SK-N-MC (cell line): ENCODE measurements at regions not wholly inside any gene's neighbourhood (a gene's known extent, or its start where the extent isn't known, plus 50 kb on each side); places are given as distances from the start of the nearest gene placed in this dataset.

ENCODE experiments used
- DNase-seq: peaks from one replicate; pipeline ENCODE4 v3.0.0-alpha.2; 2011; ENCODE audit warnings: low read depth, low spot score
- H3K27ac ChIP-seq: fragments of 200-600 bp; sonication (generic); 2 replicates; pipeline ENCODE4 v1.5.1; 2016; ENCODE audit warnings: mixed run types
- H3K36me3 ChIP-seq: fragments of 200-600 bp; sonication (generic); 2 replicates; pipeline ENCODE4 v1.6.1; 2017; ENCODE audit warnings: antibody characterized with exemption, low read length, mixed read lengths; ENCODE audit not compliant: insufficient read depth
- H3K4me3 ChIP-seq: fragments of 200-600 bp; sonication (generic); 2 replicates; pipeline ENCODE4 v1.5.1; 2016
- H3K9ac ChIP-seq: fragments of 200-600 bp; sonication (generic); 2 replicates; pipeline ENCODE4 v1.8.0; 2017; ENCODE audit warnings: mixed run types, mixed read lengths; ENCODE audit not compliant: insufficient read length
- H3K9me3 ChIP-seq: fragments of 200-600 bp; sonication (generic); 2 replicates; pipeline ENCODE4 v1.6.1; 2017; ENCODE audit warnings: low read depth, mild to moderate bottlenecking, antibody characterized with exemption, low read length, moderate library complexity, mixed read lengths
- EZH2 ChIP-seq: fragments of 200-600 bp; sonication (generic); IDR thresholded peaks from one replicate; pipeline ENCODE4 v1.6.1; 2017; ENCODE audit warnings: antibody characterized with exemption
- FOXP2 ChIP-seq: optimal IDR thresholded peaks from 2 replicates; pipeline ENCODE3; 2011; ENCODE audit warnings: mild to moderate bottlenecking, moderate library complexity; ENCODE audit not compliant: insufficient read depth; ENCODE audit errors: extremely low read length, control extremely low read depth
- POLR2AphosphoS5 ChIP-seq: IDR thresholded peaks from 2 replicates; pipeline ENCODE4 v1.6.1; 2012; ENCODE audit warnings: mild to moderate bottlenecking, low read depth, low read length, borderline replicate concordance

DNA sequence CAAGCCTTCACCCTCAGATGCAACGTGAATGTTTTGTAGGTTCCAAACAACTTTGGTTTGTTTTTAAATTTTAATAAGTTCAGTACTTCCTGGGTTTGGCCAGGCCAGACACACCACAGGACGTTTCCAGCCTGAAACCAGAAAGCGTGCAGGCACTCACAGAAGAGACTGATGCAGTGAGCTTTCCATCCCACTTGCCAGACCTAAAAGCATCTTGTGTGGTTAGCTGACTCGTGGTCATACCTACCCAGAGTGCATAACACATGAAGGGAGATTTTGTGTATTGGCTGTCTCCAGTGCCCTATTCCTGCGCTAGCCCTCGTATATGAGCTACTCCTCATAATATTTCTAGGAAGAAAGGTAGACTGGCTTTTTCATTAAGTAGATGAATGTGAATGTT lies 297.3 kb upstream of the FAR2 start:
- H3K9ac ChIP-seq: no peak overlapping the region
- DNase-seq: no peak
- no peak overlapping the region for H3K4me3 ChIP-seq

DNA sequence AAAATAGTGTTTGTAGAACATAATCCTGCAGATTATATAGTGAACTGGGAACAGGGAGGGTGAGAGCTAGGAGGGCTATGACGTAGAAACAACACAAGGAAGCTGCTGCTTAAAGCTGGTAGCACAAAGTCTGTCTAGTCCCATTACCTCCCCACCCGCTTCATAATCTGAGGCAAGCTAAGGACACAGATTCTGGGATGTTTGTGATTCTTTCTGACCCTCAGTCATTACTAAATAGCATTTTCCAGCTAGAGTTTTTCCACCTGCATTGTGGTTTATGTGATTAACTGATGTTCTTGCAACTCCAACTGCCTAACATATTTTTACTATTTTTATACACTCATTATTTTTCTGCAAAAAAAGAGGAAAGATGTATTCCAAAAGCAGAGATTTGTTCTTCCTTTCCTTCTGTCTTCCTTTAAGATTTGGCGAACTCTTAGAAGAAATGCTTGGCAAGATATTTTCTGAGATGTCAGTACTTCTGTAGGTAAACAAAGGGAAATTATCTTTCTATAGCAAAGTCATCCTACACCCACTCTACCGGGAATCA lies 293.2 kb upstream of the FAR2 start:
- TF ChIP-seq POLR2AphosphoS5 (no peak), EZH2 (no peak), FOXP2 (no peak)
- no peak for DNase-seq
- Histone ChIP-seq H3K9ac (no peak overlapping the region), H3K36me3 (no peaks in the 10 kb centered on the region), H3K27ac (no peak overlapping the region), H3K9me3 (no peaks in the 10 kb centered on the region), H3K4me3 (no peak overlapping the region)

More for the DNA sequence above, 297.3 kb upstream of the FAR2 start:
- Histone ChIP-seq H3K9me3 (no peaks in the 10 kb centered on the region), H3K36me3 (no peaks in the 10 kb centered on the region), H3K27ac (no peak overlapping the region)
- TF ChIP-seq FOXP2: no peak
- no peak for TF ChIP-seq POLR2AphosphoS5
- TF ChIP-seq EZH2: no peak

DNA sequence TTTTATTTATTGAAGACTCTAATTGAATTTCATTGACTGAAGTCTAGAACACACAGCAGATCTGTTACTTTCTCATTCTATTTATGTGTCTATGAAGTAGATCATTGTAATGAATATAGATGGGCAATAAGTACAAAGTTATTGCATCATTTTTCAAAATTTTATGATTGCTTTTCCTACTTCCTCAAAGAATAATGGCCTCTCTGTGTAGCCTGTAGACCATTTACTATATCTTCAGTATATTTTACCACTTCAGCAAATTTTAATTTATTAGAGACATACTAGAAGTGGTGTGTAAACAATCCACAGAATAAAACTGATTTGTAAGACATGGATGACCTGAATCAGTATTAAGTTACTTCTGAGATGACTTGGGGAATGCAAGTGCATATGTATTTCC lies 291.7 kb upstream of the FAR2 start:
- Histone ChIP-seq H3K27ac (no peak overlapping the region; the same call in 1 of the 2 replicates), H3K9ac (no peak overlapping the region), H3K4me3 (no peak overlapping the region), H3K9me3 (no peaks in the 10 kb centered on the region), H3K36me3 (no peaks in the 10 kb centered on the region)
- TF ChIP-seq POLR2AphosphoS5 (no peak), EZH2 (no peak), FOXP2 (no peak)
- no peak for DNase-seq

GRCh38 chr12:28859551-28859950 lies 289.5 kb upstream of the FAR2 start:
- Histone ChIP-seq H3K27ac (no peak overlapping the region), H3K9me3 (no peaks in the 10 kb centered on the region), H3K36me3 (no peaks in the 10 kb centered on the region), H3K4me3 (no peak overlapping the region), H3K9ac (no peak overlapping the region)
- DNase-seq: no peak
- TF ChIP-seq POLR2AphosphoS5 (no peak), EZH2 (no peak), FOXP2 (no peak)

DNA sequence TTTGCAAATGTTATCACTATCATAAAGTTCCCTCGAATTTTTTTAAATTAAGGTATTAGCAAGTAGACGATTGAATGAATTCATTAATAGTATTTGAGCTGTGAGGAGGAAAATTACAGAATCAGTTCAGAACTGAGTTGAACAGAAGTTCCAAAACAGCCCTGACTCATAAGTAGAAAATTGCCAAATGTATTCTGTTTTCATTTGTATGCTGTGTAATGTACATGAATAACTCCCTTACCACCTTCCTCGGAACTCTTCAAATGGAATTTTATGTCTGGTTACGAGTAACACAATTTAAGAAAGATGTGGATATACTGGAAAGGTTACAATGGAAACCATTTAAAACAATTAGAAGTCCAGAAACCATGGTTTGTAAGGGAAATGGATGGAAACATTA lies 283.3 kb upstream of the FAR2 start:
- no peak overlapping the region for H3K9ac ChIP-seq
- TF ChIP-seq FOXP2 (no peak), EZH2 (no peak), POLR2AphosphoS5 (no peak)
- no peak for DNase-seq
- H3K4me3 ChIP-seq: no peak overlapping the region
- no peak overlapping the region for H3K27ac ChIP-seq
- H3K9me3 ChIP-seq: no peaks in the 10 kb centered on the region
- no peaks in the 10 kb centered on the region for H3K36me3 ChIP-seq

GRCh38 chr12:28866296-28866695 lies 282.8 kb upstream of the FAR2 start:
- Histone ChIP-seq H3K4me3 (no peak overlapping the region), H3K36me3 (no peaks in the 10 kb centered on the region), H3K9ac (no peak overlapping the region), H3K27ac (no peak overlapping the region), H3K9me3 (no peaks in the 10 kb centered on the region)
- no peak for TF ChIP-seq FOXP2
- TF ChIP-seq POLR2AphosphoS5: no peak
- no peak for TF ChIP-seq EZH2
- no peak for DNase-seq

DNA sequence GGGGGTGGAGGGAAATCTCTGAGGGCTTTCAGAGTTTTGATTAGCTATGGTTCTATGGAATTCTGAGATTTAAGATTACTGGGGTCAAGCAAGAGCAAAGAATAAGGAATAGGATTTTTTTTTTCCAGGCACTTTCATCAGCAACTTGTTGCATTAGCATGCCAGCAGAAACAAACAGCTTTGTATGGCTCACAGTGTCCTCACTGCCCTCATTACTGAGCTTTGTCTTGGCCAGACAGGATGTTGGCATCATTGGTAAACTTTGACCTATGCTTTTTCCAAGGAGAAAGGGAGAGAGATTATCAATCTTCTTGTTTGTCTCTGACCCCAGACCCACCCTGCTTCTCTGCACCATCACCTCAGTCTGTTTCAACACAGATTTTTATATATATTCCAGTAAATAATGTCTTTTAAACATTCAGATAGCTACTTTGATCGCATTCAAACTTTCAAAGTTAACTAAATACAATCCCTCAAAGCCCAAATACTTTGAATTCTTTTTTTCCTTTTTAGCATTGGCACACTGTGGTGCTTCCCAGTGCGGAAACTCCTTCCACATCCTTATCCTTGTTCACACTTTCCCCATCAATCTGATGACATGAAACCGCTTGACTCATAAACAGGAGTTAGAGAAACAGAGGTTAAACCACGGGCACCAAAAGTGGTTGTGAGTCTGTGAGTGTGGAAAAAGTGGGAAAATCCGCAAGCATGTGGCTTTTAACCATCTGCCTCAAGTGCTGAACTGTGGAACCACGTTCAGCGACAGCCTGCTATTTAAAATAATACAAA lies 282.2 kb upstream of the FAR2 start:
- Histone ChIP-seq H3K27ac (no peak overlapping the region), H3K9me3 (no peaks in the 10 kb centered on the region), H3K4me3 (no peak overlapping the region), H3K36me3 (no peaks in the 10 kb centered on the region), H3K9ac (no peak overlapping the region)
- TF ChIP-seq POLR2AphosphoS5 (no peak), FOXP2 (no peak), EZH2 (no peak)
- DNase-seq: no peak

DNA sequence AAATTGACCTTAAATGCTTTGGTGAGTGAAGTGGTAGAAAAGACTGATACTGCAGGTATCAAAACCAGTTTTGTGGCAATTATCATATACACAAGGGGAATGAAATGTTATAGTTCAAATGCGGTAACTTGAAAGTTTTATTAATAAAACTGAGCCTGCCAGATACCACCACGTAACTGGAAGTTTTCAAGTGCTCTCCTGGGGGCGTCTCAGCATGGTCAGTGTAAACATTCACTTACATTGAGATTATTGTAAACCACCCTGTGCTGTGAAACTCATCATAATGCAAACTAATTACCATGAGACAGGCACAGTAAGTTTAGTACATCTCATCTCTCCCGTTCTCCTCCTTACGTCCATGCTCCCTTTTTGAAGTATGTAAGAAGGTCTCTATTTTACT lies 280.7 kb upstream of the FAR2 start:
- no peak for DNase-seq
- H3K9ac ChIP-seq: no peak overlapping the region
- H3K4me3 ChIP-seq: no peak overlapping the region
- TF ChIP-seq EZH2 (no peak), FOXP2 (no peak), POLR2AphosphoS5 (no peak)
- no peaks in the 10 kb centered on the region for H3K36me3 ChIP-seq
- no peaks in the 10 kb centered on the region for H3K9me3 ChIP-seq
- no peak overlapping the region for H3K27ac ChIP-seq
